ENCODE measurements at regions not wholly inside any gene's neighbourhood (a gene's known extent, or its start where the extent isn't known, plus 50 kb on each side); places are given as distances from the start of the nearest gene placed in this dataset.

GRCh38 chr10:120103738-120104560, 211.4 kb downstream of the SEC23IP start:
- H3K23me2 ChIP-seq (ENCODE audit: insufficient read length, low read depth, low read length, poor library complexity, severe bottlenecking) = no peaks in the 10 kb centered on the region
- no peak for DNase-seq
- peaks cover 3% of the 10 kb centered on the region; the same call in 1 of the 2 replicates for H3K4me1 ChIP-seq (ENCODE audit: insufficient read depth, low read length)
- H3K4me3 Mint-ChIP-seq = no peak overlapping the region
- no peak overlapping the region for H4K5ac ChIP-seq (ENCODE audit: insufficient read length, low read depth, low read length)
- H4K91ac ChIP-seq (ENCODE audit: insufficient read length, low read depth, low read length) = no peak overlapping the region
- no peak overlapping the region for H2BK5ac ChIP-seq (ENCODE audit: insufficient read length, low read length)
- H3K27me3 Mint-ChIP-seq (ENCODE audit: low read depth) = no peaks in the 10 kb centered on the region
- no peak overlapping the region for H3K27ac ChIP-seq (ENCODE audit: insufficient read length, low read depth, low read length)
- no peak overlapping the region for H3K27ac Mint-ChIP-seq
- peaks cover 23% of the 10 kb centered on the region in 2 experiments for H3K4me1 Mint-ChIP-seq
- H3K4me2 ChIP-seq (ENCODE audit: insufficient read depth, insufficient read length, low read length) = no peak overlapping the region
- no CpG with 5 or more reads among the region's 10 CpGs for WGBS (ENCODE audit: extremely low coverage, insufficient read length, low lambda C conversion rate)
- no peak overlapping the region for H4K8ac ChIP-seq (replicated peaks; ENCODE audit: insufficient read length, low read depth, low read length)
- no peaks in the 10 kb centered on the region for H3K79me1 ChIP-seq (ENCODE audit: insufficient read depth, low read depth, low read length, poor library complexity, severe bottlenecking)
- no peaks in the 10 kb centered on the region for H3K9me3 Mint-ChIP-seq
- H4K20me1 ChIP-seq (ENCODE audit: control insufficient read depth, insufficient read depth, insufficient read length) = no peaks in the 10 kb centered on the region
- no peak overlapping the region for H2BK12ac ChIP-seq (ENCODE audit: insufficient read length, low read depth, low read length)
- no peak overlapping the region for H3K56ac ChIP-seq (ENCODE audit: insufficient read length, low read depth, low read length)
- no peak overlapping the region for H3K9ac ChIP-seq (ENCODE audit: extremely low read depth, insufficient read length, low read length)
- H3K27me3 ChIP-seq (ENCODE audit: insufficient read depth, low read length) = no peaks in the 10 kb centered on the region
- H3K18ac ChIP-seq (ENCODE audit: insufficient read length, low read depth, low read length) = no peak overlapping the region
- no peaks in the 10 kb centered on the region for H3K79me2 ChIP-seq (ENCODE audit: insufficient read depth, low read length)
- H3K36me3 Mint-ChIP-seq (ENCODE audit: insufficient read depth in 1 of 3, low read depth in 3 of 3) = no peaks in the 10 kb centered on the region; a peak in 1 of 7 replicates
- H2BK20ac ChIP-seq (ENCODE audit: low read depth, low read length, poor library complexity, severe bottlenecking) = no peak overlapping the region
- H2AK5ac ChIP-seq (ENCODE audit: insufficient read length, low read length) = no peak overlapping the region
- no peak for TF ChIP-seq CTCF (conservative IDR thresholded peaks at IDR 0.05)
- no peak overlapping the region for H2AFZ ChIP-seq (ENCODE audit: low read length)
- H3K4ac ChIP-seq (ENCODE audit: low read depth, low read length) = no peak overlapping the region
- no peak overlapping the region for H3T11ph ChIP-seq (ENCODE audit: low read length)
- H2BK15ac ChIP-seq (ENCODE audit: low read depth, low read length) = no peak overlapping the region
- no peak overlapping the region for H3K14ac ChIP-seq (ENCODE audit: insufficient read depth, low read length)
- H2BK120ac ChIP-seq (ENCODE audit: low read depth, low read length, poor library complexity, severe bottlenecking) = no peak overlapping the region
- no peak overlapping the region for H3K23ac ChIP-seq (ENCODE audit: insufficient read length, low read depth, low read length)
- no peaks in the 10 kb centered on the region for H3K9me3 ChIP-seq (ENCODE audit: control insufficient read depth, low read depth, low read length)

All from H9 (cell line).